HL-60 (cell line): ENCODE measurements at regions not wholly inside any gene's neighbourhood (a gene's known extent, or its start where the extent isn't known, plus 50 kb on each side); places are given as distances from the start of the nearest gene placed in this dataset.

ENCODE experiments used
- CTCF ChIP-seq: IDR thresholded peaks from one replicate; pipeline ENCODE4 v1.5.1; 2011; ENCODE audit warnings: low read length, control low read depth, inconsistent platforms; ENCODE audit not compliant: insufficient read depth
- GABPA ChIP-seq: IDR thresholded peaks from 2 replicates; pipeline ENCODE4 v1.6.1; 2012; ENCODE audit warnings: low read depth
- POLR2AphosphoS5 ChIP-seq: IDR thresholded peaks from 2 replicates; pipeline ENCODE4 v1.6.1; 2012; ENCODE audit warnings: low read depth
- REST ChIP-seq: IDR thresholded peaks from 2 replicates; pipeline ENCODE4 v1.6.1; 2012; ENCODE audit warnings: low read depth; ENCODE audit not compliant: insufficient replicate concordance
- SPI1 ChIP-seq: IDR thresholded peaks from 2 replicates; pipeline ENCODE4 v1.6.1; 2012; ENCODE audit warnings: low read depth, mild to moderate bottlenecking, borderline replicate concordance

DNA sequence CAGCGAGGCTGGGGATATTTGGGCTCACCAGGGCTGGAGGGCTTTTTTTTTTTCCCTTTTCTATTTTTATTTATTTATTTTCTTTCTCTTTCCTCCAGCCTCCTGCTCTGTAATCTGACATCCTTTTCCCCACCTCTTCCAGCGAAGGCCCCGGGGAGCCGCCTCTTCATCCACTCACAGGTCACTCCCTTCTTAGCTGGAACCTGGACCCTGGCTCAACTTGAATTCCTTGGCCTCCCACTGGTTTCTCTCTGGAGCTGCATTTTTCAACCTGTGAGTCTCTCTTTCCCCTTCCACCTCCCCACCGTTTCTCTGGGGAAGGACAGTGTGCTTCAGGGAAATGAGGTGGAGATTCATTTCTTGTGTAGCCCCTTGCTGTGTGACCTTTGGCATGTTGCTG is 82.0 kb downstream of the MRM1 start:
- no peak for TF ChIP-seq GABPA
- TF ChIP-seq POLR2AphosphoS5: no peak
- TF ChIP-seq CTCF: no peak
- no peak for TF ChIP-seq SPI1
- TF ChIP-seq REST: no peak
